Rectal smooth muscle tissue (tissue), 1 donor: ENCODE measurements at regions not wholly inside any gene's neighbourhood (a gene's known extent, or its start where the extent isn't known, plus 50 kb on each side); places are given as distances from the start of the nearest gene placed in this dataset.

Experiments used
- H3K27ac ChIP-seq: one replicate; pipeline ENCODE4 v1.7.0; 2013; ENCODE audit warnings: low read depth, low read length, inconsistent platforms
- H3K27me3 ChIP-seq: one replicate; pipeline ENCODE4 v1.7.0; 2013; ENCODE audit warnings: low read length; ENCODE audit not compliant: control insufficient read depth, insufficient read depth
- H3K36me3 ChIP-seq: one replicate; pipeline ENCODE4 v1.7.0; 2013; ENCODE audit warnings: low read length; ENCODE audit not compliant: control insufficient read depth, insufficient read depth
- H3K4me1 ChIP-seq: one replicate; pipeline ENCODE4 v1.7.0; 2013; ENCODE audit warnings: low read length; ENCODE audit not compliant: control insufficient read depth, insufficient read depth
- H3K4me3 ChIP-seq: one replicate; pipeline ENCODE4 v1.7.0; 2013; ENCODE audit warnings: low read length
- H3K9ac ChIP-seq: one replicate; pipeline ENCODE4 v1.7.0; 2013; ENCODE audit warnings: low read length

GRCh38 chr5:144092508-144092907, 78.0 kb downstream of the YIPF5 start:
- Histone ChIP-seq H3K4me1 (peaks cover 13% of the 10 kb centered on the region), H3K36me3 (no peaks in the 10 kb centered on the region), H3K27me3 (no peaks in the 10 kb centered on the region), H3K27ac (no peak overlapping the region), H3K9ac (no peak overlapping the region), H3K4me3 (no peak overlapping the region)

GRCh38 chr5:144093400-144093799, 77.1 kb downstream of the YIPF5 start:
- Histone ChIP-seq H3K36me3 (no peaks in the 10 kb centered on the region), H3K9ac (no peak overlapping the region), H3K4me3 (no peak overlapping the region), H3K27ac (no peak overlapping the region), H3K27me3 (no peaks in the 10 kb centered on the region), H3K4me1 (peaks cover 12% of the 10 kb centered on the region)

- no peak overlapping the region for H3K9ac ChIP-seq
- no peak overlapping the region for H3K27ac ChIP-seq
- H3K4me3 ChIP-seq: no peak overlapping the region
- H3K4me1 ChIP-seq: peaks cover 8% of the 10 kb centered on the region
- no peaks in the 10 kb centered on the region for H3K27me3 ChIP-seq
- H3K36me3 ChIP-seq: no peaks in the 10 kb centered on the region
These were observed 76.6 kb downstream of the YIPF5 start for GRCh38 chr5:144093868-144094267.

- H3K27ac ChIP-seq: no peak overlapping the region
- H3K36me3 ChIP-seq: no peaks in the 10 kb centered on the region
- H3K27me3 ChIP-seq: no peaks in the 10 kb centered on the region
- H3K4me3 ChIP-seq: no peak overlapping the region
- H3K4me1 ChIP-seq: no peaks in the 10 kb centered on the region
- H3K9ac ChIP-seq: no peak overlapping the region
These were observed 69.8 kb downstream of the YIPF5 start for GRCh38 chr5:144100702-144101101.

DNA sequence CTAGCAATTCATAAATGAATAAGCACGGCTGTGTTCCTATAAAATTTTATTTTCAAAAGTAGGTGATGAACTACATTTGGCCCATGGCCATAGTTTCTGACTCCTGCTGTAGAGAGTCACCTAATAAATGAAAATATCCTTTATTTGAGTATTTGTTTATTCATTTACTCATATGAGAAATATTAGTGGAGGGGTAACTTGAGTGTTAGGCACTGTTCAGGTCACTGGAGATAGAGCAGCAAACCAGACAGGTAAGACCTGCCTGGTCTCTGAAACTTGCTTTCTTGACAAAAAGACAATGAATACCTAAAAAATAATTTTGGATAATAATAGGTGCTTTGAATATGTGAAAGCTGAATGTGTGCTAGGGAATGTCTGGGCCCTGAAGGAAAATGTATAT, 68.8 kb downstream of the YIPF5 start:
- H3K4me1 ChIP-seq: no peaks in the 10 kb centered on the region
- no peak overlapping the region for H3K27ac ChIP-seq
- no peak overlapping the region for H3K4me3 ChIP-seq
- H3K36me3 ChIP-seq: no peaks in the 10 kb centered on the region
- H3K27me3 ChIP-seq: no peaks in the 10 kb centered on the region
- H3K9ac ChIP-seq: no peak overlapping the region

GRCh38 chr5:144102361-144102760, 68.1 kb downstream of the YIPF5 start:
- peak overlapping the region; percentile 21 for H3K27ac ChIP-seq
- H3K9ac ChIP-seq: no peak overlapping the region
- no peaks in the 10 kb centered on the region for H3K27me3 ChIP-seq
- no peaks in the 10 kb centered on the region for H3K36me3 ChIP-seq
- no peak overlapping the region for H3K4me3 ChIP-seq
- no peaks in the 10 kb centered on the region for H3K4me1 ChIP-seq

DNA sequence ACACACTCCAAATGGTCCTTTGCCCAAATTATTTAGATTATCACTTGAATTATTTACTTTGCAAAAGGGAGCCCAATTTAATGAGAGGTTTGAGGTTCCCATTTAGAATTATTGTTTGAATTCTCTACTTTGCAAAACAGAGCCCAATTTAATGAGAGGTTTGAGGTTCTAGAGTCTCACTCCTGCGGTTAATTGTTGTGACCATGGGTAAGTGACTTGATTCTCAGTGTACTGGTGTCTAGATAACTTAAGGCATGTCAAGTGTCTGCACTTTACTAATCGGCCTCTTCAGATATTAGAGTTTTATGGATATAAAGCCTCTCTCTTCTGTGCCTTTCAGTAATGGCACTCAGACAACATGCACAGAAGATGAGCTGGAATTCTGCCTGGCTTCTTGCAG, 67.5 kb downstream of the YIPF5 start:
- Histone ChIP-seq H3K27me3 (no peaks in the 10 kb centered on the region), H3K27ac (no peak overlapping the region), H3K36me3 (no peaks in the 10 kb centered on the region), H3K4me1 (no peaks in the 10 kb centered on the region), H3K9ac (no peak overlapping the region), H3K4me3 (no peak overlapping the region)

DNA sequence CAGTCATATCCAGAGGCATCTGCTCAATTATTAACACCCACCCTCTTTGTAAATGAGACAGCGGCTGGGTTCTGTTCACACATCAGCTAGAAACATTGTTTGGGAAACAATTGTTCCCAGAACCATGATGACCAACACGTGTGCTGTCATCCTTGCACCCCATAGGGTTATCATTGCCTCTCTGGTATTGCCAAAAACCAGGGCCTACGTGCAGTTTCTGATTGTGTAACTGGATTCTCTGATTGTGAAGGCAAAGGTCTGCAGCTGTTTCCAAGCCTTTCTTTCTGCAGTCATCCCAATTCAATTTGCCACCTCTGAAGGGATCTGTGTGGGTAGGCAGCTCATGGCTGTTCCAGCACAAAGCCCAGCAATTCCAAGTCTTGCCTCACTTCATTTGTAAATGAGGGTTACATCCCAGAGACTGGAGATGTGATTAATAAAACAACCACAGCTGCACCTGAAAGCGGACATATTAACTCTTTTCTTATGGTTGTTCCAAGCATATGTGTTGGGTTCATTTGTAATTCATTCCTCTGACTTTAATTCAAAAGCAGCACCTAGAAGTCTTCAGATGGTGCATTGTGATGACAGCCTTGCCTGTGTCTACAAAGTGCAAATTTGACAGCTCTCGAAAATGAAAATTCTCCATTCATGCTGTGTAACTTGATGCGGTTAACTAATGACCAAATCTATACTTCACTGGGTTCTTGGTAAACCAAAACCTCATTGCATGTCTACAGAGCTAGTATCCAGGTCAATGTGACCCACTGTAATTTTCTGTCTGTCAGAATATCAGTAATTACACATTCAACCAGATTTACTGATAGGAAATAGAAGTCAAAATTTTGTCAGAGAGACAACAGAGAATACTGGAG, 66.6 kb downstream of the YIPF5 start:
- no peak overlapping the region for H3K9ac ChIP-seq
- no peak overlapping the region for H3K27ac ChIP-seq
- no peaks in the 10 kb centered on the region for H3K27me3 ChIP-seq
- no peaks in the 10 kb centered on the region for H3K4me1 ChIP-seq
- no peak overlapping the region for H3K4me3 ChIP-seq
- H3K36me3 ChIP-seq: no peaks in the 10 kb centered on the region

GRCh38 chr5:144105371-144105770, 65.1 kb downstream of the YIPF5 start:
- no peak overlapping the region for H3K4me3 ChIP-seq
- no peak overlapping the region for H3K9ac ChIP-seq
- H3K36me3 ChIP-seq: no peaks in the 10 kb centered on the region
- H3K27me3 ChIP-seq: no peaks in the 10 kb centered on the region
- H3K27ac ChIP-seq: no peak overlapping the region
- no peaks in the 10 kb centered on the region for H3K4me1 ChIP-seq

GRCh38 chr5:144108131-144108530, 62.3 kb downstream of the YIPF5 start:
- H3K4me3 ChIP-seq: no peak overlapping the region
- no peak overlapping the region for H3K27ac ChIP-seq
- no peaks in the 10 kb centered on the region for H3K4me1 ChIP-seq
- no peak overlapping the region for H3K9ac ChIP-seq
- no peaks in the 10 kb centered on the region for H3K27me3 ChIP-seq
- H3K36me3 ChIP-seq: no peaks in the 10 kb centered on the region
